Psoas muscle (tissue), 7 donors: ENCODE measurements at regions not wholly inside any gene's neighbourhood (a gene's known extent, or its start where the extent isn't known, plus 50 kb on each side); places are given as distances from the start of the nearest gene placed in this dataset.

Experiments
- ATAC-seq, 4 donors: fragments of 200-7000 bp; cut with Tn5 transposase; one replicate each; pipeline ENCODE4 v1.9.1; 2020; ENCODE audit warnings: moderate library complexity in 3 of 4, mild to moderate bottlenecking in 2 of 4
- DNase-seq, 2 donors: peaks; one replicate each; pipeline ENCODE4 v3.0.0-alpha.2; 2020
- H3K27ac ChIP-seq: fragments of 200-600 bp; one replicate; pipeline ENCODE4 v1.8.0; 2022
- H3K27me3 ChIP-seq, 3 donors: fragments of 200-600 bp in 1 of 3; one replicate each; pipeline versions ENCODE4 v1.6.1 to v1.8.0; 2013 to 2022; ENCODE audit warnings: low read length in 2 of 3, mild to moderate bottlenecking in 2 of 3, moderate library complexity in 1 of 3; ENCODE audit not compliant: insufficient read depth in 3 of 3
- H3K36me3 ChIP-seq, 2 donors: fragments of 200-600 bp in 1 of 2; one replicate each; pipeline versions ENCODE4 v1.6.1 to v1.8.0; 2013 to 2022; ENCODE audit warnings: low read depth in 1 of 2, mild to moderate bottlenecking in 1 of 2, moderate library complexity in 1 of 2; ENCODE audit not compliant: insufficient read depth in 1 of 2
- H3K4me1 ChIP-seq: fragments of 200-600 bp; one replicate; pipeline ENCODE4 v1.8.0; 2022
- H3K4me3 ChIP-seq: fragments of 200-600 bp; one replicate; pipeline ENCODE4 v1.8.0; 2022; ENCODE audit warnings: mild to moderate bottlenecking
- H3K9me3 ChIP-seq: fragments of 200-600 bp; one replicate; pipeline ENCODE4 v1.8.0; 2022
- WGBS, 3 donors: extraction: QIAGEN DNeasy Blood & Tissue Kit; methylation state at CpG; one replicate each; pipeline versions ENCODE4 v1.1.6 to v1.1.7; 2013; 5-methylcytosine and 5-hydroxymethylcytosine counted together
- intact Hi-C, 2 donors: fragments of 100-400 bp; cut with DNase I; formaldehyde crosslinking; loops; one replicate each; pipeline versions ENCODE4 v1.11.0 to v1.14.2; 2022
- TF ChIP-seq, protein P1 (sequence below): fragments of 200-600 bp; IDR thresholded peaks from one replicate; pipeline ENCODE4 v1.8.0; 2022; ENCODE audit warnings: antibody characterized with exemption
- donor health status: healthy with polysubstance abuse.
- donor health status: DM: no; HTN: no; CAD: no; lungs with moderate emphysema.
- donor health status: Bipolar disorder and iron deficiency.
- donor health status: healthy.
- donor health status: DM: yes; HTN: yes; CAD: no.
- donor health status: DM: no; HTN: no; CAD: no.
- donor health status: DM: yes; HTN: yes; CAD: no.

DNA sequence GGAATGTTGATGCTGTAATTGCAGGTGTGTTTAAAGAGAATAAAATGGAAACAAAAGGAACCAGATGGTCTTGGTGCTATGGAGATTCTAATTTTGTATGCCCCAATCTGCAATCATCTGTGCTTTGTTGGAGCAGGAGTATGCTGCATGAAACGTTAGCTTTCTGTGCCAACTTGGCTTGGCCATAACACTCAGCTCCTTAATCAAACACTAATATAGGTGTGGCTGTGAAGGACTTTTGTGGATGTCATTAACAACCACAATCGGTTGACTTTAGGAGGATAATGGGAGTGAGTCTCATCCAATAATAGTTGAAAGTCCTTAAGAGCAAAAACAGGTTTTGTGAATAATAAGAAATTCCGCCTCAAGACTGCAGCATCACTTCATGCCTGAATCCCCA, 399.2 kb downstream of the NLGN4X start:
- TF ChIP-seq, protein P1, sequence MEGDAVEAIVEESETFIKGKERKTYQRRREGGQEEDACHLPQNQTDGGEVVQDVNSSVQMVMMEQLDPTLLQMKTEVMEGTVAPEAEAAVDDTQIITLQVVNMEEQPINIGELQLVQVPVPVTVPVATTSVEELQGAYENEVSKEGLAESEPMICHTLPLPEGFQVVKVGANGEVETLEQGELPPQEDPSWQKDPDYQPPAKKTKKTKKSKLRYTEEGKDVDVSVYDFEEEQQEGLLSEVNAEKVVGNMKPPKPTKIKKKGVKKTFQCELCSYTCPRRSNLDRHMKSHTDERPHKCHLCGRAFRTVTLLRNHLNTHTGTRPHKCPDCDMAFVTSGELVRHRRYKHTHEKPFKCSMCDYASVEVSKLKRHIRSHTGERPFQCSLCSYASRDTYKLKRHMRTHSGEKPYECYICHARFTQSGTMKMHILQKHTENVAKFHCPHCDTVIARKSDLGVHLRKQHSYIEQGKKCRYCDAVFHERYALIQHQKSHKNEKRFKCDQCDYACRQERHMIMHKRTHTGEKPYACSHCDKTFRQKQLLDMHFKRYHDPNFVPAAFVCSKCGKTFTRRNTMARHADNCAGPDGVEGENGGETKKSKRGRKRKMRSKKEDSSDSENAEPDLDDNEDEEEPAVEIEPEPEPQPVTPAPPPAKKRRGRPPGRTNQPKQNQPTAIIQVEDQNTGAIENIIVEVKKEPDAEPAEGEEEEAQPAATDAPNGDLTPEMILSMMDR: no peak
- Histone ChIP-seq H3K27ac (no peak overlapping the region), H3K4me1 (no peaks in the 10 kb centered on the region), H3K36me3 (no peaks in the 10 kb centered on the region), H3K4me3 (no peak overlapping the region), H3K9me3 (no peaks in the 10 kb centered on the region), H3K27me3 (no peaks in the 10 kb centered on the region)
- intact Hi-C loops: no loop called here
- DNase-seq: no peak
- 72 to 80% (median 73%) methylated on average over 3 of the region's 3 CpGs for WGBS, 3 donors
- no peak for ATAC-seq

- WGBS, 3 donors: 76 to 83% (median 77%) methylated on average over 6 of the region's 6 CpGs
- H3K4me3 ChIP-seq: no peak overlapping the region
- DNase-seq (no peak), ATAC-seq (no peak)
- H3K27ac ChIP-seq: no peak overlapping the region
- no peaks in the 10 kb centered on the region for H3K27me3 ChIP-seq
- intact Hi-C loops: no loop called here
- H3K4me1 ChIP-seq: no peaks in the 10 kb centered on the region
- no peaks in the 10 kb centered on the region for H3K9me3 ChIP-seq
- TF ChIP-seq, protein P1: no peak
- no peaks in the 10 kb centered on the region for H3K36me3 ChIP-seq
These were observed 399.6 kb downstream of the NLGN4X start for GRCh38 chrX:5829060-5829459.

- H3K4me1 ChIP-seq: no peaks in the 10 kb centered on the region
- no peaks in the 10 kb centered on the region for H3K27me3 ChIP-seq
- no peak overlapping the region for H3K4me3 ChIP-seq
- intact Hi-C loops: no loop called here
- ATAC-seq (no peak), DNase-seq (no peak)
- H3K36me3 ChIP-seq: no peaks in the 10 kb centered on the region
- no peaks in the 10 kb centered on the region for H3K9me3 ChIP-seq
- WGBS, 3 donors: 18 to 21% (median 20%) methylated on average over 6 of the region's 6 CpGs
- H3K27ac ChIP-seq: no peak overlapping the region
- TF ChIP-seq, protein P1: no peak
These were observed 404.8 kb downstream of the NLGN4X start for GRCh38 chrX:5823903-5824302.

GRCh38 chrX:5810636-5811035, 418.0 kb downstream of the NLGN4X start:
- WGBS, 3 donors: 71 to 77% (median 76%) methylated on average over 8 of the region's 8 CpGs
- Histone ChIP-seq H3K27ac (no peak overlapping the region), H3K4me1 (no peaks in the 10 kb centered on the region), H3K36me3 (no peaks in the 10 kb centered on the region), H3K9me3 (no peaks in the 10 kb centered on the region), H3K4me3 (no peak overlapping the region), H3K27me3 (no peaks in the 10 kb centered on the region)
- DNase-seq (no peak), ATAC-seq (no peak)
- TF ChIP-seq, protein P1: no peak
- intact Hi-C loops: no loop called here

GRCh38 chrX:5807181-5807580, 421.5 kb downstream of the NLGN4X start:
- H3K4me3 ChIP-seq: no peak overlapping the region
- no peaks in the 10 kb centered on the region for H3K4me1 ChIP-seq
- no peaks in the 10 kb centered on the region for H3K27me3 ChIP-seq
- ATAC-seq (no peak), DNase-seq (no peak)
- TF ChIP-seq, protein P1: no peak
- intact Hi-C loops: no loop called here
- 43 to 74% (median 74%) methylated on average over 2 of the region's 2 CpGs for WGBS, 3 donors
- no peak overlapping the region for H3K27ac ChIP-seq
- H3K9me3 ChIP-seq: no peaks in the 10 kb centered on the region
- H3K36me3 ChIP-seq: no peaks in the 10 kb centered on the region
